SJCRH30 (cell line): ENCODE measurements at regions not wholly inside any gene's neighbourhood (a gene's known extent, or its start where the extent isn't known, plus 50 kb on each side); places are given as distances from the start of the nearest gene placed in this dataset.
"Not testable (repeated sequence)": the region's sequence is repeated elsewhere in the genome, so short reads cannot be mapped to it uniquely, and the experiment has no call there.

Experiments used
- DNase-seq, 2 experiments: peaks; one replicate each; pipeline ENCODE4 v3.0.0-alpha.2; 2015 to 2020
- H3K27ac ChIP-seq: fragments of 250-450 bp; sonication (Bioruptor Pico); 2 replicates; pipeline ENCODE4 v1.5.1; 2020; ENCODE audit warnings: mild to moderate bottlenecking, moderate library complexity
- H3K27me3 ChIP-seq: fragments of 250-450 bp; sonication (Bioruptor Pico); 2 replicates; pipeline ENCODE4 v1.5.1; 2020; ENCODE audit warnings: mild to moderate bottlenecking, moderate library complexity
- H3K36me3 ChIP-seq: fragments of 250-450 bp; sonication (Bioruptor Pico); 2 replicates; pipeline ENCODE4 v1.5.1; 2020; ENCODE audit warnings: mild to moderate bottlenecking, moderate library complexity
- H3K4me1 ChIP-seq: fragments of 250-450 bp; sonication (Bioruptor Pico); 2 replicates; pipeline ENCODE4 v1.5.1; 2020; ENCODE audit warnings: mild to moderate bottlenecking, moderate library complexity
- H3K4me3 ChIP-seq: fragments of 250-450 bp; sonication (Bioruptor Pico); 2 replicates; pipeline ENCODE4 v1.5.1; 2020; ENCODE audit warnings: mild to moderate bottlenecking, moderate library complexity
- H3K9me3 ChIP-seq: fragments of 250-450 bp; sonication (Bioruptor Pico); replicated peaks from 2 replicates; pipeline ENCODE4 v1.5.1; 2020; ENCODE audit warnings: mild to moderate bottlenecking, moderate library complexity

- no peaks in the 10 kb centered on the region; the same call in none of the 2 replicates for H3K4me1 ChIP-seq
- peaks cover 32% of the 10 kb centered on the region; the same call in 1 of the 2 replicates for H3K27me3 ChIP-seq
- no peak overlapping the region for H3K27ac ChIP-seq
- no peaks in the 10 kb centered on the region for H3K9me3 ChIP-seq
- H3K4me3 ChIP-seq = no peak overlapping the region
- no peaks in the 10 kb centered on the region for H3K36me3 ChIP-seq
- DNase-seq = no peak
These were observed 154.2 kb downstream of the KCNJ12 start for GRCh38 chr17:21530311-21530710.

- H3K4me1 ChIP-seq = no peaks in the 10 kb centered on the region; the same call in none of the 2 replicates
- no peaks in the 10 kb centered on the region for H3K9me3 ChIP-seq
- DNase-seq = no peak
- no peaks in the 10 kb centered on the region for H3K36me3 ChIP-seq
- H3K27me3 ChIP-seq = peaks cover 32% of the 10 kb centered on the region; the same call in 1 of the 2 replicates
- H3K4me3 ChIP-seq = no peak overlapping the region
- H3K27ac ChIP-seq = no peak overlapping the region
These were observed 154.7 kb downstream of the KCNJ12 start for GRCh38 chr17:21530841-21531240.

- H3K4me1 ChIP-seq = no peaks in the 10 kb centered on the region
These were observed 156.7 kb downstream of the KCNJ12 start for GRCh38 chr17:21532763-21533385.

GRCh38 chr17:21535686-21536375 is 156.5 kb upstream of the KCNJ18 start:
- no peak for DNase-seq
- Histone ChIP-seq H3K27me3 (peaks cover 10% of the 10 kb centered on the region; the same call in 1 of the 2 replicates), H3K27ac (no peak overlapping the region), H3K4me1 (no peaks in the 10 kb centered on the region), H3K9me3 (no peaks in the 10 kb centered on the region), H3K4me3 (no peak overlapping the region), H3K36me3 (no peaks in the 10 kb centered on the region)

More at GRCh38 chr17:21532763-21533385, 156.7 kb downstream of the KCNJ12 start:
- no peaks in the 10 kb centered on the region for H3K9me3 ChIP-seq
- no peak overlapping the region for H3K4me3 ChIP-seq
- no peak for DNase-seq
- H3K27ac ChIP-seq = no peak overlapping the region
- H3K36me3 ChIP-seq = no peaks in the 10 kb centered on the region
- H3K27me3 ChIP-seq = peaks cover 24% of the 10 kb centered on the region; the same call in 1 of the 2 replicates

- no peak overlapping the region for H3K4me3 ChIP-seq
- no peaks in the 10 kb centered on the region for H3K9me3 ChIP-seq
- H3K27me3 ChIP-seq = no peaks in the 10 kb centered on the region
- H3K27ac ChIP-seq = no peak overlapping the region
- no peaks in the 10 kb centered on the region for H3K36me3 ChIP-seq
- no peaks in the 10 kb centered on the region for H3K4me1 ChIP-seq
- DNase-seq = no peak
These were observed 155.0 kb upstream of the KCNJ18 start for GRCh38 chr17:21537302-21537701.

- Histone ChIP-seq H3K27ac (no peak overlapping the region), H3K4me3 (no peak overlapping the region), H3K27me3 (0 out of 2 replicates have a peak, but pooled peaks cover under 1% of the 10 kb centered on the region), H3K9me3 (no peaks in the 10 kb centered on the region), H3K4me1 (no peaks in the 10 kb centered on the region), H3K36me3 (no peaks in the 10 kb centered on the region)
- no peak for DNase-seq
These were observed 153.7 kb upstream of the KCNJ18 start for GRCh38 chr17:21538615-21539014.

- Histone ChIP-seq H3K27ac (no peak overlapping the region), H3K36me3 (no peaks in the 10 kb centered on the region), H3K4me3 (no peak overlapping the region), H3K4me1 (no peaks in the 10 kb centered on the region), H3K27me3 (0 out of 2 replicates have a peak, but pooled peaks cover 4% of the 10 kb centered on the region), H3K9me3 (no peaks in the 10 kb centered on the region)
- no peak for DNase-seq
These were observed 153.2 kb upstream of the KCNJ18 start for GRCh38 chr17:21539146-21539545.

- 0 out of 2 replicates have a peak, but pooled peaks cover 4% of the 10 kb centered on the region for H3K27me3 ChIP-seq
- DNase-seq = no peak
- H3K4me3 ChIP-seq = no peak overlapping the region
- H3K36me3 ChIP-seq = 0 out of 2 replicates have a peak, but pooled peaks cover 2% of the 10 kb centered on the region
- no peaks in the 10 kb centered on the region for H3K4me1 ChIP-seq
- H3K9me3 ChIP-seq = no peaks in the 10 kb centered on the region
- no peak overlapping the region for H3K27ac ChIP-seq
These were observed 151.8 kb upstream of the KCNJ18 start for GRCh38 chr17:21540502-21540901.

- no peak overlapping the region for H3K4me3 ChIP-seq
- DNase-seq = no peak
- no peaks in the 10 kb centered on the region for H3K4me1 ChIP-seq
- no peaks in the 10 kb centered on the region for H3K9me3 ChIP-seq
- H3K36me3 ChIP-seq = 0 out of 2 replicates have a peak, but pooled peaks cover 3% of the 10 kb centered on the region
- no peak overlapping the region for H3K27ac ChIP-seq
- H3K27me3 ChIP-seq = 0 out of 2 replicates have a peak, but pooled peaks cover 4% of the 10 kb centered on the region
These were observed 150.3 kb upstream of the KCNJ18 start for GRCh38 chr17:21542070-21542469.

GRCh38 chr17:21542991-21543390 is 149.3 kb upstream of the KCNJ18 start:
- Histone ChIP-seq H3K4me1 (no peaks in the 10 kb centered on the region), H3K36me3 (0 out of 2 replicates have a peak, but pooled peaks cover 3% of the 10 kb centered on the region), H3K27me3 (0 out of 2 replicates have a peak, but pooled peaks cover 4% of the 10 kb centered on the region), H3K27ac (no peak overlapping the region), H3K9me3 (no peaks in the 10 kb centered on the region), H3K4me3 (no peak overlapping the region)
- no peak for DNase-seq

GRCh38 chr17:21545064-21545463 is 147.3 kb upstream of the KCNJ18 start:
- no peaks in the 10 kb centered on the region for H3K4me1 ChIP-seq
- H3K27me3 ChIP-seq = 0 out of 2 replicates have a peak, but pooled peaks cover 4% of the 10 kb centered on the region

GRCh38 chr17:21548236-21548635 is 144.1 kb upstream of the KCNJ18 start:
- Histone ChIP-seq H3K9me3 (no peaks in the 10 kb centered on the region), H3K4me3 (no peak overlapping the region), H3K36me3 (0 out of 2 replicates have a peak, but pooled peaks cover 3% of the 10 kb centered on the region), H3K27ac (no peak overlapping the region), H3K27me3 (0 out of 2 replicates have a peak, but pooled peaks cover 4% of the 10 kb centered on the region), H3K4me1 (no peaks in the 10 kb centered on the region)
- no peak for DNase-seq

More at GRCh38 chr17:21545064-21545463, 147.3 kb upstream of the KCNJ18 start:
- H3K9me3 ChIP-seq = no peaks in the 10 kb centered on the region
- H3K27ac ChIP-seq = no peak overlapping the region
- H3K36me3 ChIP-seq = 0 out of 2 replicates have a peak, but pooled peaks cover 3% of the 10 kb centered on the region
- no peak overlapping the region for H3K4me3 ChIP-seq
- no peak for DNase-seq

- DNase-seq = no peak
- H3K4me1 ChIP-seq = no peaks in the 10 kb centered on the region
- H3K27me3 ChIP-seq = no peaks in the 10 kb centered on the region
- no peak overlapping the region for H3K4me3 ChIP-seq
- no peaks in the 10 kb centered on the region for H3K9me3 ChIP-seq
- H3K36me3 ChIP-seq = 0 out of 2 replicates have a peak, but pooled peaks cover 3% of the 10 kb centered on the region
- H3K27ac ChIP-seq = no peak overlapping the region
These were observed 143.1 kb upstream of the KCNJ18 start for GRCh38 chr17:21549107-21549687.

- DNase-seq, H3K4me1 ChIP-seq, H3K36me3 ChIP-seq, H3K27ac ChIP-seq, H3K4me3 ChIP-seq, H3K27me3 ChIP-seq, H3K9me3 ChIP-seq: not testable (repeated sequence)
These were observed 142.3 kb upstream of the KCNJ18 start for GRCh38 chr17:21550031-21550430.
